ENCODE measurements at regions not wholly inside any gene's neighbourhood (a gene's known extent, or its start where the extent isn't known, plus 50 kb on each side); places are given as distances from the start of the nearest gene placed in this dataset.

DNA sequence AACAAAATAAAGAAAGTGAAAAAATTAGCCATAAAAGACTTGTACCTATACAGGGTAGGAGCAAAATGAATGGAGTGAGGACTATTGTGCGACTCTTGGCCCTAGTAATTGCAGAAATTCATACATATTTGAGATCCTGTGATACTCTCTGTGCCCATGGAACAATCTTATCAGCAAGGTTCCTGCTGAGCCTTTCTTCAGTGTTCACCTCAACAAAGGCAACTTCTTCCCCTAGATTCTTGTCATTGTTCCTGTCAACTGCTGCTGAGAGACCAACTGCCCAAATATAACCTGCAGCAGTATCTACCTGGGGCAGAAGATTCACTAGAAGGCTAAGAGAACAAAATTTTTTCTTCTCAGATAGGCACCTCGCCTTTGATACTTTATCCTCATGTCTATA, 187.4 kb downstream of the NEBL start:
- no peak for DNase-seq (ENCODE audit: low spot score)
- no peak overlapping the region for H3K27ac Mint-ChIP-seq (ENCODE audit: unreplicated experiment)
- TF ChIP-seq, protein P1, sequence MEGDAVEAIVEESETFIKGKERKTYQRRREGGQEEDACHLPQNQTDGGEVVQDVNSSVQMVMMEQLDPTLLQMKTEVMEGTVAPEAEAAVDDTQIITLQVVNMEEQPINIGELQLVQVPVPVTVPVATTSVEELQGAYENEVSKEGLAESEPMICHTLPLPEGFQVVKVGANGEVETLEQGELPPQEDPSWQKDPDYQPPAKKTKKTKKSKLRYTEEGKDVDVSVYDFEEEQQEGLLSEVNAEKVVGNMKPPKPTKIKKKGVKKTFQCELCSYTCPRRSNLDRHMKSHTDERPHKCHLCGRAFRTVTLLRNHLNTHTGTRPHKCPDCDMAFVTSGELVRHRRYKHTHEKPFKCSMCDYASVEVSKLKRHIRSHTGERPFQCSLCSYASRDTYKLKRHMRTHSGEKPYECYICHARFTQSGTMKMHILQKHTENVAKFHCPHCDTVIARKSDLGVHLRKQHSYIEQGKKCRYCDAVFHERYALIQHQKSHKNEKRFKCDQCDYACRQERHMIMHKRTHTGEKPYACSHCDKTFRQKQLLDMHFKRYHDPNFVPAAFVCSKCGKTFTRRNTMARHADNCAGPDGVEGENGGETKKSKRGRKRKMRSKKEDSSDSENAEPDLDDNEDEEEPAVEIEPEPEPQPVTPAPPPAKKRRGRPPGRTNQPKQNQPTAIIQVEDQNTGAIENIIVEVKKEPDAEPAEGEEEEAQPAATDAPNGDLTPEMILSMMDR (IDR thresholded peaks at IDR 0.05; ENCODE audit: unreplicated experiment) = no peak
- no peaks in the 10 kb centered on the region for H3K36me3 Mint-ChIP-seq (ENCODE audit: low read depth, unreplicated experiment)
- H3K27me3 Mint-ChIP-seq (ENCODE audit: unreplicated experiment) = no peaks in the 10 kb centered on the region
- H3K4me1 Mint-ChIP-seq (ENCODE audit: unreplicated experiment) = peaks cover 5% of the 10 kb centered on the region
- H3K9me3 Mint-ChIP-seq (ENCODE audit: unreplicated experiment) = no peaks in the 10 kb centered on the region
- no peak overlapping the region for H3K4me3 Mint-ChIP-seq (ENCODE audit: unreplicated experiment)

DNA sequence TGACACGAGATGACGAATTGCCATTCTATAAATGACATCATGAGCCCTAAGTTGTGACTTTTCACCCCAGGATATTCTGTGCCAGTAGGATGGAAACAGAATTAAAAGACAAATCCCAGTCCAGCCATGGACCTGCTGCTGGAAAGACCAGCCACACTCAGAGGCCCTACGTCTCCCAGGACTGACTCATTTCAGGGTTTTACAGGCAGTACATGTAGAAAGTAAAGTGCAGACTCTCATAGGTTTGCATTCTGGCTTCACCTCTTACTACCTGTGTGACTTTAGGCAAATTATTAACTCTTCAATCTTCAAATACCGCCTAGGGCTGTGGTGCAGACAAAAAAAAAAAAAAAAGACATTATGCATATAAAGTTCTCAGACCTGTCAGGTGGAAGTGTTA, 188.8 kb downstream of the NEBL start:
- Mint-ChIP-seq H3K4me1 (ENCODE audit: unreplicated experiment) (peaks cover 5% of the 10 kb centered on the region), H3K27me3 (ENCODE audit: unreplicated experiment) (no peaks in the 10 kb centered on the region), H3K4me3 (ENCODE audit: unreplicated experiment) (no peak overlapping the region), H3K9me3 (ENCODE audit: unreplicated experiment) (no peaks in the 10 kb centered on the region), H3K36me3 (ENCODE audit: low read depth, unreplicated experiment) (no peaks in the 10 kb centered on the region), H3K27ac (ENCODE audit: unreplicated experiment) (no peak overlapping the region)
- TF ChIP-seq, protein P1 (IDR thresholded peaks at IDR 0.05; ENCODE audit: unreplicated experiment) = no peak
- DNase-seq (ENCODE audit: low spot score) = no peak

DNA sequence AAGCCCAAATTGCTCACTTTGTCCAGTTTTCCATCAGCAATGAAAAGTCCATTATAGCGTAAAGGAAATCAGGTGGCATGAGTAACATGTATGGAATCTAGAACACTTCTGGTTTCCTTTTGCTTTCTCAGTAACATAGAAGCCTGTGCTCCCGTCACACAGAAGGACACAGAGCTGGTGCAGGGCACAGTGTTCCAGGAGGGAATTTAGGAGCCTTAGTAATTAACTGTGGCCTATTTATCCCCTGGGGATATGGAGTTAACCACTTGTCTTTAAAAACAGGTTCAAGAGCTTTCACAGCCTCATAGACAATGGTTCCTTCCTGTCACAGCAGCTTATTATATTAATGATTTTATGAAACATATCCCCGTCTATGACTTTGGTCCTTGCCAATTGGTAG, 189.9 kb downstream of the NEBL start:
- H3K27ac Mint-ChIP-seq (ENCODE audit: unreplicated experiment) = no peak overlapping the region
- no peaks in the 10 kb centered on the region for H3K9me3 Mint-ChIP-seq (ENCODE audit: unreplicated experiment)
- no peak for DNase-seq (ENCODE audit: low spot score)
- TF ChIP-seq, protein P1 (IDR thresholded peaks at IDR 0.05; ENCODE audit: unreplicated experiment) = no peak
- no peak overlapping the region for H3K4me3 Mint-ChIP-seq (ENCODE audit: unreplicated experiment)
- H3K27me3 Mint-ChIP-seq (ENCODE audit: unreplicated experiment) = no peaks in the 10 kb centered on the region
- peaks cover 5% of the 10 kb centered on the region for H3K4me1 Mint-ChIP-seq (ENCODE audit: unreplicated experiment)
- H3K36me3 Mint-ChIP-seq (ENCODE audit: low read depth, unreplicated experiment) = no peaks in the 10 kb centered on the region

DNA sequence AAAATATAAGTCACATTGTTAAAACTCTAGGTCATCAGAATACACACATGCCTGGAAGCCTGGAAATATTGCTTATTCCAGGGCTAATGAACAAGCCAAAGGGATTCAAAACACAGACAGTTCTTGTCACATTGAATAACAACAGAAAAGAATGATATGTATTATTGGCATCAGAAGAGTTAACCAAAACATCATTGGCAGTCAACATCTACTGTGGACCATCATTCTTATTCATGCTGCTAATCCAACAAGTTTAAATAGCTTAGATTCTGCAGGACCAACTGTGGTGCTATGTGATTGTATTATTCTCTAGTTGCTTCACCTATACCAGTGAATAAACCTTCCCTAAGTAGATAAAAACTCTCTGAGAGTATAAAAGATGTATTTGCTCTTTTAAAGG, 198.3 kb downstream of the NEBL start:
- peaks cover 2% of the 10 kb centered on the region for H3K4me1 Mint-ChIP-seq (ENCODE audit: unreplicated experiment)
- TF ChIP-seq, protein P1 (IDR thresholded peaks at IDR 0.05; ENCODE audit: unreplicated experiment) = no peak
- no peaks in the 10 kb centered on the region for H3K9me3 Mint-ChIP-seq (ENCODE audit: unreplicated experiment)
- no peak overlapping the region for H3K27ac Mint-ChIP-seq (ENCODE audit: unreplicated experiment)
- H3K27me3 Mint-ChIP-seq (ENCODE audit: unreplicated experiment) = no peaks in the 10 kb centered on the region
- H3K4me3 Mint-ChIP-seq (ENCODE audit: unreplicated experiment) = no peak overlapping the region
- H3K36me3 Mint-ChIP-seq (ENCODE audit: low read depth, unreplicated experiment) = no peaks in the 10 kb centered on the region
- DNase-seq (ENCODE audit: low spot score) = no peak

DNA sequence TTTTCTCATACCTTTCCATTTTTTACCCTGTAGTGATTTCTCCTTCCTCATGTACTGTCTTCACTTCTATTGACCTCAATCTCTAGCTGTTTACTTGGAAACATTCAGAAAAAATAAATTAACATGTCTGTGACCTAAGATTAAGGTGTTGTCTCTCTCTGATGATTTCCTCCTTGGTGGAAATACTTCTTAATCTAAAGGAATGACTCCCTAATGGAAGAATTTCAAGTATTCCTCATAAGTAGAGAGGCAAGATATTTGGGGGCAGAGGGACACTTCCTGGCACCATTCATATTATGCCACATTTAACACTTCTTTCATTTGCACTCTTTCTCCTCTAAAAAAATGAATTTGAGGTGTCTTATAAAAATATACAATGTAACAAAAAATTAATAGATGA, 202.8 kb downstream of the NEBL start:
- no peak overlapping the region for H3K27ac Mint-ChIP-seq (ENCODE audit: unreplicated experiment)
- no peaks in the 10 kb centered on the region for H3K36me3 Mint-ChIP-seq (ENCODE audit: low read depth, unreplicated experiment)
- no peaks in the 10 kb centered on the region for H3K9me3 Mint-ChIP-seq (ENCODE audit: unreplicated experiment)
- H3K4me1 Mint-ChIP-seq (ENCODE audit: unreplicated experiment) = peaks cover 12% of the 10 kb centered on the region
- no peak for DNase-seq (ENCODE audit: low spot score)
- no peaks in the 10 kb centered on the region for H3K27me3 Mint-ChIP-seq (ENCODE audit: unreplicated experiment)
- no peak overlapping the region for H3K4me3 Mint-ChIP-seq (ENCODE audit: unreplicated experiment)
- TF ChIP-seq, protein P1 (IDR thresholded peaks at IDR 0.05; ENCODE audit: unreplicated experiment) = no peak

All from endothelial cell (in vitro differentiated cells).